MG63 (cell line): ENCODE measurements at regions not wholly inside any gene's neighbourhood (a gene's known extent, or its start where the extent isn't known, plus 50 kb on each side); places are given as distances from the start of the nearest gene placed in this dataset.

Experiments used
- DNase-seq: peaks from one replicate; pipeline ENCODE4 v3.0.0-alpha.2; 2020
- H3K27me3 ChIP-seq: fragments of 250-450 bp; sonication (Bioruptor Pico); 2 replicates; pipeline ENCODE4 v1.5.1; 2020; ENCODE audit warnings: mild to moderate bottlenecking, moderate library complexity
- H3K36me3 ChIP-seq: fragments of 250-450 bp; sonication (Bioruptor Pico); 2 replicates; pipeline ENCODE4 v1.5.1; 2020; ENCODE audit warnings: mild to moderate bottlenecking, moderate library complexity
- H3K4me3 ChIP-seq: fragments of 250-450 bp; sonication (Bioruptor Pico); 2 replicates; pipeline ENCODE4 v1.5.1; 2020; ENCODE audit warnings: mild to moderate bottlenecking, moderate library complexity
- H3K9me3 ChIP-seq: fragments of 250-450 bp; sonication (Bioruptor Pico); 2 replicates; pipeline ENCODE4 v1.5.1; 2020; ENCODE audit warnings: mild to moderate bottlenecking, moderate library complexity

GRCh38 chr7:42768045-42768444 lies 143.8 kb downstream of the C7orf25 start:
- no peak for DNase-seq
- Histone ChIP-seq H3K36me3 (no peaks in the 10 kb centered on the region), H3K9me3 (no peaks in the 10 kb centered on the region; the same call in 1 of the 2 replicates), H3K4me3 (no peak overlapping the region), H3K27me3 (no peaks in the 10 kb centered on the region)

DNA sequence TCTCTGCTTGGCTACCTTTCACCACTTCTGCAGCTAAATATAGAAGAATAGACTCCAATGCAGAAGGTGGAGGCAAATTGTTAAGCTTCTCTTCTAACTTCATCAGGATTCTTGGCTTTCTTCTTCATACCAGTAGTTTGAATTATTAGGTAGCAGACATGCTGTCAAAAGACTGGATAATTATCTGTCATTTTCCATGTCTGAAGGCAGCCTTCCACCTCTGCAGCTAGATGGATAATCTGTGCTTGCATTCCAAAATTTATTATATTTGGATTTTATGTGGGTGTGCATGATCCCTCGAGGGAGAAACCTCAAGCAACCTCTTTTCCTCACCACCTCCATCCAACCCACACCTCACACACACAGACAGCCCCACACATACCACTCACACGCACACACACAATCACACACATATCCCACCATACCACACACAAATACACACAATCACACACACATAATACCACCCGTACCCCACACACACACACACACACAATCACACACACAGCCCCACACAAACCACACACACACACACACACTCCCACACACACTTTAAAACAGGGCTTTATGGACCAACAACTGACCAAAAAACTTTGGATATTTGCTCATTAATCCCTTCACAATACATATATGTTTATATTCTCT lies 145.0 kb downstream of the C7orf25 start:
- Histone ChIP-seq H3K27me3 (no peaks in the 10 kb centered on the region), H3K4me3 (no peak overlapping the region), H3K9me3 (no peaks in the 10 kb centered on the region; the same call in 1 of the 2 replicates), H3K36me3 (no peaks in the 10 kb centered on the region)
- DNase-seq: no peak

GRCh38 chr7:42765931-42766330 lies 145.9 kb downstream of the C7orf25 start:
- no peaks in the 10 kb centered on the region for H3K27me3 ChIP-seq
- no peak overlapping the region for H3K4me3 ChIP-seq
- no peak for DNase-seq
- H3K36me3 ChIP-seq: no peaks in the 10 kb centered on the region
- H3K9me3 ChIP-seq: no peaks in the 10 kb centered on the region; the same call in 1 of the 2 replicates

GRCh38 chr7:42763137-42763551 lies 148.7 kb downstream of the C7orf25 start:
- Histone ChIP-seq H3K27me3 (no peaks in the 10 kb centered on the region), H3K9me3 (0 out of 2 replicates have a peak, but pooled peaks cover 2% of the 10 kb centered on the region), H3K36me3 (no peaks in the 10 kb centered on the region), H3K4me3 (no peak overlapping the region)
- DNase-seq: no peak

DNA sequence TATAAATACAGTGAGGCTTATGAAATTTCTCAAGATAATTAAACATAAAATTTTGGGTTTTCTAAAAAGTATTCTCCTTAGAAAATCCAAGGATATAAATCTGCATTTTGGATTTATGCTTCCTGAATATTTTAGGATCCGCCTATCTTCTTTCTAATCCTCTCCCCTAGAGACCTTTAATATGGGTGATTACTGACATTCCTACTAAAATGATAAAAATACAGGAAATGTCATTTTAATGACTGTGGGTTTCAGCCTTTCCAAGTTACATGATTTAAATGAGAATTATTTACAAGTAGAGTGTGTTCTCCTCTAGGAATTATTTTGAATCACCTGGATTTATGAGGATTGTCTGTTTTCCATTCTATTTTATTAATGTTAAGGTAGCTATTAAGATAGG lies 150.4 kb downstream of the C7orf25 start:
- 0 out of 2 replicates have a peak, but pooled peaks cover 2% of the 10 kb centered on the region for H3K9me3 ChIP-seq
- no peaks in the 10 kb centered on the region for H3K36me3 ChIP-seq
- H3K4me3 ChIP-seq: no peak overlapping the region
- DNase-seq: no peak
- no peaks in the 10 kb centered on the region for H3K27me3 ChIP-seq

GRCh38 chr7:42758124-42758523 lies 153.7 kb downstream of the C7orf25 start:
- H3K4me3 ChIP-seq: no peak overlapping the region
- H3K27me3 ChIP-seq: no peaks in the 10 kb centered on the region
- H3K9me3 ChIP-seq: 0 out of 2 replicates have a peak, but pooled peaks cover 2% of the 10 kb centered on the region
- no peaks in the 10 kb centered on the region for H3K36me3 ChIP-seq
- no peak for DNase-seq

GRCh38 chr7:42756841-42757240 lies 155.0 kb downstream of the C7orf25 start:
- Histone ChIP-seq H3K27me3 (no peaks in the 10 kb centered on the region), H3K4me3 (no peak overlapping the region), H3K36me3 (no peaks in the 10 kb centered on the region), H3K9me3 (0 out of 2 replicates have a peak, but pooled peaks cover 2% of the 10 kb centered on the region)
- no peak for DNase-seq

DNA sequence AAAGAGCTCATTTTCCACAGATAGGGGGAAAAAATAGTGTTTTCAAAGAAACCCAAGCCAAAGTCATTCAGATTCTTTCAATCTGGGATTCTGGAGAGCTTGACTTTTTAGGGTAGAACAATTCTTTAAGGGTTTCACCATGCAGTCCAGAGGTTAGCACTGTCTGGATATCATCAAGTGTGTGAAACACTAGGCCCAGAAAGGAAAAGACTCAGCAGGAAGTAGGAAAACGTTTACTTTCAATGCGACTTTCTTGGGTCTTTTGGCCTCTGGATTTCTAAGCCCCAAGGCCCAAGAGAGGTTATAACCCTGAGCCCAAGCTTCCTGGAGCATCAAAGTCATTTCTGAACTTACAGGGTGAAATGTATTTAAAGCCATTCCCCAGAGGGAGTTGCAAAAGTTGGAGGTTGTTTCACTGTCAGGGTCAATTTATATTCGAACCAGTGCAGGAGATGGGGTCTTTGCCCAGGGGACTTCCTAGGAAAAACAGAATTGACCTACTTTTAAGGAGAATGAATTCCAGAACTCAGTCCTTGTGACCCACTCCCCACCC lies 158.0 kb downstream of the C7orf25 start:
- no peak for DNase-seq
- H3K4me3 ChIP-seq: no peak overlapping the region
- no peaks in the 10 kb centered on the region for H3K36me3 ChIP-seq
- H3K9me3 ChIP-seq: 0 out of 2 replicates have a peak, but pooled peaks cover 2% of the 10 kb centered on the region
- no peaks in the 10 kb centered on the region for H3K27me3 ChIP-seq

GRCh38 chr7:42753367-42753766 lies 158.5 kb downstream of the C7orf25 start:
- Histone ChIP-seq H3K27me3 (no peaks in the 10 kb centered on the region), H3K9me3 (no peaks in the 10 kb centered on the region), H3K36me3 (no peaks in the 10 kb centered on the region), H3K4me3 (no peak overlapping the region)
- DNase-seq: no peak

DNA sequence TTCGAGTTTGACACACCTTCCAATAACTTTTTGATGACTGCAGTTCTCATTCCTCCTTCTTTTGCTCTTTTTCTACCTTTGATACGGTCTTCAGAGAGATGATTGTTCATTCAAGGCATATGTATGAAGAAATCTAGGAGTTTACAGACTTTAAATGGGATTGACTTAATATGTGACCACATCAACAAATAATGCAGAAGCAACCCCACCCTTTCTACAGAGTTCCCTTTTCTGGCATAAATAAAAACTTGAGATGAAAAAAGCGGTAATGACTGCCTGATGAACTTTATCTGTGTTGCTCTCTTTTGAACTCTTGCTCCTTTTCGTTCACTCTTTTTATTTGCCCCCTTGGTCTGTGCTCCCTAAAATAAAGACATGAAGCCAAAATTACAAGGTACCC lies 161.7 kb downstream of the C7orf25 start:
- H3K4me3 ChIP-seq: no peak overlapping the region
- DNase-seq: no peak
- no peaks in the 10 kb centered on the region for H3K9me3 ChIP-seq
- no peaks in the 10 kb centered on the region for H3K36me3 ChIP-seq
- H3K27me3 ChIP-seq: no peaks in the 10 kb centered on the region

DNA sequence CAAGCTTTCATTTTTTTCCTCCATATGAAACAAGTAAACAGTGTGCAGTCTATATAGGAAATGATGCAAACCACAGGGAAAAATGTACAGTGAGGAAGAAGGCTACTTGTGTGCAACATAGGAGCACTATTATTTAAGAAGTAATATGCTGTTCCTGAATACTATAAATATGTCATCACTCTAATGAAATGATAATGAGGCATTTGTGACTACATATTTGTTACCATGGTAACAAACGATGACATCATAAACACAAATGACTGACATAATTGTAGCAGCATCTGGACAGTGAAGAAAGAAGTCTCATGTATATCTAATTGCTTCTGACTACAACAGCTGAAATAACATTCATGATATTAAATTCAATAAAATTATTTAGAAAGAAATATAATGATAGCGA lies 164.8 kb downstream of the C7orf25 start:
- Histone ChIP-seq H3K27me3 (no peaks in the 10 kb centered on the region), H3K36me3 (no peaks in the 10 kb centered on the region), H3K4me3 (no peak overlapping the region), H3K9me3 (no peaks in the 10 kb centered on the region)
- DNase-seq: no peak

GRCh38 chr7:42746214-42746613 lies 165.7 kb downstream of the C7orf25 start:
- no peak for DNase-seq
- Histone ChIP-seq H3K27me3 (no peaks in the 10 kb centered on the region), H3K9me3 (no peaks in the 10 kb centered on the region), H3K4me3 (no peak overlapping the region), H3K36me3 (no peaks in the 10 kb centered on the region)

GRCh38 chr7:42745357-42746059 lies 166.4 kb downstream of the C7orf25 start:
- H3K36me3 ChIP-seq: no peaks in the 10 kb centered on the region
- no peak overlapping the region for H3K4me3 ChIP-seq
- H3K27me3 ChIP-seq: no peaks in the 10 kb centered on the region
- H3K9me3 ChIP-seq: no peaks in the 10 kb centered on the region
- no peak for DNase-seq

DNA sequence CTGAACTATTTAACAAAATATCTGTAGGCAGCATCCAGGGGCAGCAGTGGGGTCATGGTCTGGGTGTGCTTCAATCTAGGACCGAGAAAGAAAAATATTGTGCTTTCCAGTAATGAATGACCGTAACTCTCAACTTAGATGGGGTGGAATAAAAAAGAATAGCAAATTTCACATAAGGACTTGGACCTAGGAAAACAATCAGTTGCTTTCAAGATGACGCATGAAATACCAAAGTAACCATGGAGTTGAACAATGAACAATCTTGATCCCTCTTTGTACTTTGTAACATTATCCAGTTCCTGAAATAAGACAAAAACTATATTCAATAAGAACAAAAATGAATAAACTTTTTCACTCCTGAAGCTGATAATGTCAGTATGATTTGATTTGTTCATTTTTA lies 167.1 kb downstream of the C7orf25 start:
- H3K9me3 ChIP-seq: no peaks in the 10 kb centered on the region
- no peak overlapping the region for H3K4me3 ChIP-seq
- H3K27me3 ChIP-seq: no peaks in the 10 kb centered on the region
- no peaks in the 10 kb centered on the region for H3K36me3 ChIP-seq
- DNase-seq: no peak

DNA sequence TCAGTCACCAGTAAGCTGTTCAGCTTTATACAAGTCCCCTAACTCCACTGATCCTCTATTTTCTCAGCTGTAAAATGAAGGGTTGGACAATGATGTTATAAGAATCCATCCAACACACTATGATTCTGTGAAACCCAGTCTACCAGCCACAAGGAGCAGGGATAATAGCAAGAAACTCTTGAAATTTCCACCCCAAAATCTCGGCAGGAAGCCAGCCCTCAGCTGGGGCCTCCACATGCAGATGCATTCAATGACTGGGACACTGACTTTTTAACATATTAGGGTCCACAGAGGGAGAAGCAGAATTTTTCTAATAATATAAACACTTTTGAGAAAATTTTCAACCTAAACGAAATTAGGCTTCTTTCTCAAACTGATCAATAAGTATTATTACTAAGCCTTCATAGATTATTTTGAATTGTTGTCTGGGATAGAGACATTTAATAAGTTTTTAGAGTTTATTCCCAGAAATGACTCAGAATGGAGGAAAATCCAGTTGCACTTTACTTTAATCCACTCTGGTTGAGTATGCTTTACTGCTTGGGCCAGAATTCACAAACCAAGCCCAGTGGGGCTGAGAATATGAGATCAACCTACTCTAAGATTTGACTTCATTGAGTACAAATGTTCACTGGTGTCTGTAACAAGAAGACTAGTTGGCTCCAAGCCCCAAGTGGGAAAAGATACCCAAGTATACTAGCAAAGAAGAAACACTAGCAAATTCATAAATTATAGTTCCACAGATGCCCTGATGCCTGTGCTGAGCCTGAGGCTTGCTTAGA lies 168.6 kb downstream of the C7orf25 start:
- no peaks in the 10 kb centered on the region for H3K36me3 ChIP-seq
- H3K4me3 ChIP-seq: no peak overlapping the region
- DNase-seq: no peak

DNA sequence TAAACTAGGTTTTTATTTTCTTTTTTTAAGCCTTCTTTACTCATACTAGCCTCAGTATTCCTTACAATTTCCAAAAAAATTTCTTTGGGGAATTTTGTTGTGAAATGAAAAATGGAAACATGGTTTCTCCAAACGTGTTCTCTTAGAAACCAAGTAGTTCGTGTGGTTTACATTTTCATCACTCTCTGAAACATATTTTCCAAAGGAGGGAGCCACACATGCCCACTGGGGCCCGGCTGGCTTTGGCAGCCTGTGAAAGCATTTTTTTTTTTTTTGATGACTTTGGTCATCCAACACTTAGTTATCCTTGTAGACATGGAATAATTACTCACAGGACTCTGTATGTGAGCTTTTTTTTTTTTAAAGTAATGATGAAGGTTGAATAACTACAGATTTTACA lies 169.6 kb downstream of the C7orf25 start:
- no peaks in the 10 kb centered on the region for H3K27me3 ChIP-seq
- H3K4me3 ChIP-seq: no peak overlapping the region
- H3K36me3 ChIP-seq: no peaks in the 10 kb centered on the region
- no peak for DNase-seq
- no peaks in the 10 kb centered on the region for H3K9me3 ChIP-seq

More for the DNA sequence above, 168.6 kb downstream of the C7orf25 start:
- H3K27me3 ChIP-seq: no peaks in the 10 kb centered on the region
- H3K9me3 ChIP-seq: no peaks in the 10 kb centered on the region

DNA sequence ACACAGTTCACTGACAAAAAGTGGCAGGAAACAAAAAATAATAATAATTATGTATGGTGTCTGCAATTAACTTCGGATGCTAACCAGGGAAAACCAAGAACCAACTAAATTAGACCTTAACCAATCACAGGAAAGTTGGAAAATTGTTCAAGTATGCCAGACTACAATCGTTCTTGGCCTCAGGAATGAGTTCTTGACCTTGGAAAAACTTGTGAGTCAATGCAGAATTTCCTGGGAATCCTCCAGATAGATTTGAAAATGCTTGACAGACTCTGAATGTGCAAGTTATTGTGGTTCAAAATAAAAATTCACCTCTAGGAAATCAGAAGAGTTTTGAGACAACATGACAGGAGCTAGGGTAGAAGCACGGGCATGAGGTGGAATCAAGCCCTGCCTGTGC lies 171.5 kb downstream of the C7orf25 start:
- no peaks in the 10 kb centered on the region for H3K27me3 ChIP-seq
- H3K4me3 ChIP-seq: no peak overlapping the region
- DNase-seq: no peak
- H3K36me3 ChIP-seq: no peaks in the 10 kb centered on the region
- peaks cover 2% of the 10 kb centered on the region for H3K9me3 ChIP-seq
